ENCODE measurements at regions not wholly inside any gene's neighbourhood (a gene's known extent, or its start where the extent isn't known, plus 50 kb on each side); places are given as distances from the start of the nearest gene placed in this dataset.

DNA sequence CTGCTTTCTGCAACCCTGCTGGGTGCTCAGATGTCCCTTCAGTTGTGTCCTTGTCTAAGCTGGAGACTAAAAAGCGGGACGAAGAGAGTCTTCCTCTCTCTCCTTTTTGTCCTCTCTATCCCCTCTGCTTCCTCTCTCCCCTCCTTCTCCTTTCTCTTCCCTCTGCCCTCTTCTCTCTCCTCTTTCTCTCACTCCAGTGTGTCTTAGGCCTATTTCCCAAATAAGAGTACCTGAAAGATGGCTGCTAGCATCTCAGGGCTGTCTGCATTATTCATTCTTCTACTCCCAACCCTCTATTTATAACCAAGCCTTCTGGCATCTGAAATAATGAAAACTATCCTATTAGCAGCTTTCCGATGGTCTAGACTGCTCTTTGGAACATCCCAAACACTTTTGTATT lies 729.8 kb downstream of the UQCRFS1 start:
- TF ChIP-seq, protein P1, sequence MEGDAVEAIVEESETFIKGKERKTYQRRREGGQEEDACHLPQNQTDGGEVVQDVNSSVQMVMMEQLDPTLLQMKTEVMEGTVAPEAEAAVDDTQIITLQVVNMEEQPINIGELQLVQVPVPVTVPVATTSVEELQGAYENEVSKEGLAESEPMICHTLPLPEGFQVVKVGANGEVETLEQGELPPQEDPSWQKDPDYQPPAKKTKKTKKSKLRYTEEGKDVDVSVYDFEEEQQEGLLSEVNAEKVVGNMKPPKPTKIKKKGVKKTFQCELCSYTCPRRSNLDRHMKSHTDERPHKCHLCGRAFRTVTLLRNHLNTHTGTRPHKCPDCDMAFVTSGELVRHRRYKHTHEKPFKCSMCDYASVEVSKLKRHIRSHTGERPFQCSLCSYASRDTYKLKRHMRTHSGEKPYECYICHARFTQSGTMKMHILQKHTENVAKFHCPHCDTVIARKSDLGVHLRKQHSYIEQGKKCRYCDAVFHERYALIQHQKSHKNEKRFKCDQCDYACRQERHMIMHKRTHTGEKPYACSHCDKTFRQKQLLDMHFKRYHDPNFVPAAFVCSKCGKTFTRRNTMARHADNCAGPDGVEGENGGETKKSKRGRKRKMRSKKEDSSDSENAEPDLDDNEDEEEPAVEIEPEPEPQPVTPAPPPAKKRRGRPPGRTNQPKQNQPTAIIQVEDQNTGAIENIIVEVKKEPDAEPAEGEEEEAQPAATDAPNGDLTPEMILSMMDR (IDR thresholded peaks at IDR 0.05), result no peak

DNA sequence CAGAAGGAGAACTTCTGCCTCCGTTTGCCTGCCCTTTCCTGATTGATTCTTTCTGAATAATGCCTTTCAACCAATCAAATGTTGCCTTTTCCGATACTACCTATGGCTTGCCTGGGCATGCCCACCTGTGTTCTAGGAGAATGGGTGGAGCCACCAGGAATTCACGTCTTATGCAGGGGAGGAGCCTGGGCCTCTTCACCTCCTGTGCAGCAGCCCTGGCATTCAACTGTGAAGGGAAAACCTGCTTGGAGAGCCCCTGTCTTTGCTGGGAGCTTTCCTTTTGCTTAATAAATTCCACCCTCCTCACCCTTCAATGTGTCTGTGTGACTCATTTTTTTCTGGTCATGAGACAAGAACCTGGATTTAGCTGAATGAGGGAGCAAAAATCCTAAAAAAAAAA lies 730.7 kb downstream of the UQCRFS1 start:
- TF ChIP-seq, protein P1 (IDR thresholded peaks at IDR 0.05), result no peak

DNA sequence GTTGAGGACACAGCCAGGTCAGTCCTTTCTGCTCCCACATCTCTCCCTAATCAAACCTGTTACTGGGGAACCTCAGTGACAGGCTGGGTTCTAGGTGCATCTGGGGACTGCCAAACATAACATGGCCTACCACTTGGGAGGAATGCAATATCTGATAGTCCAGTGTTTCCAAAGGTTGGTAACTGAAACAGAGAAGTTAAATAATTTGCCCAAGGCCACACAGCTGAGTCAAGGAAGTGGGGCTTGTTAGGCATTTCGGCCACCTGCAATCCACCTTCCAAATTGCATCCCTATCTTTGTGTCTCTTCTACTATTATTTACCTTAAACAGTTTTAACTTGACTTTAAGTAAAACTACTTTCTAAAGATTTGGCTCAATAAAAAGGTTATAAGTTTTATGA lies 731.3 kb downstream of the UQCRFS1 start:
- TF ChIP-seq, protein P1 (IDR thresholded peaks at IDR 0.05), result no peak

DNA sequence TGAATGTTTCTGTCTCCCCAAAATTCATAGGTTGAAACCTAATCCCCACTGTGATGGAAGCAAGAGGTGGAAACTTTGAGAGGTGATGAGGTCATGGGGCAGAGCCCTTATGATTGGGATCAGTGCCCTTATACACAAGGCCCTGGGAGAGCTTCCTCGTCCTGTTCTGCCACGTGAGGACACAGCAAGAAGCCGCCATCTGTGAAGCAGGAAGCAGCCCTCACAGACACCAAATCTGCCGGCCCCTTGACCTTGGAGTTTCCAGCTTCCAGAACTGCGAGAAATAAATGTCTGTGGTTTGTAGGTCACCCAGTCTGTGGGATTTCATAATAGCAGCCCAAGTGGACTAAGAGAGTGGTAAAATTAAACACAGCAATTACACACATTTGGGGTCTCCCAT lies 737.4 kb downstream of the UQCRFS1 start:
- TF ChIP-seq, protein P1 (IDR thresholded peaks at IDR 0.05), result no peak

DNA sequence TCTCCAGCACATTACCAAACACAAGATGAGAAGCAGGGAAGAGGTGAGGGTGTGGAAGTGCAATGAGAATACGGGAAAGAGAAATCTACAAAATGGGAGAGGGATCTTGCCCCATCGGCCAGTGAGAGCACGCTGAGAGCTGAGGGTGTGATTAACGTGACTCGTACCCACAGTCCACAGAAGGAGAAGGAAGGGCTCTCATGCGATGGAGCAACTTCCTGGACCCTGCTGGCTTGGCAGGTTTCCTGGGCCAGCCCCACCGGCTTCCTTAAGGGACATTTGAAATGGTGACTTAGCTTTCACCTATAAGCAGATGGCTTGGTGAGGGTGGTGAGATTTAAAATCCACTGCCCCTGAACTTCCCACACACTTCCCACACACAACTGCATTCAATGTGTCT lies 740.1 kb downstream of the UQCRFS1 start:
- TF ChIP-seq, protein P1 (IDR thresholded peaks at IDR 0.05), result no peak

DNA sequence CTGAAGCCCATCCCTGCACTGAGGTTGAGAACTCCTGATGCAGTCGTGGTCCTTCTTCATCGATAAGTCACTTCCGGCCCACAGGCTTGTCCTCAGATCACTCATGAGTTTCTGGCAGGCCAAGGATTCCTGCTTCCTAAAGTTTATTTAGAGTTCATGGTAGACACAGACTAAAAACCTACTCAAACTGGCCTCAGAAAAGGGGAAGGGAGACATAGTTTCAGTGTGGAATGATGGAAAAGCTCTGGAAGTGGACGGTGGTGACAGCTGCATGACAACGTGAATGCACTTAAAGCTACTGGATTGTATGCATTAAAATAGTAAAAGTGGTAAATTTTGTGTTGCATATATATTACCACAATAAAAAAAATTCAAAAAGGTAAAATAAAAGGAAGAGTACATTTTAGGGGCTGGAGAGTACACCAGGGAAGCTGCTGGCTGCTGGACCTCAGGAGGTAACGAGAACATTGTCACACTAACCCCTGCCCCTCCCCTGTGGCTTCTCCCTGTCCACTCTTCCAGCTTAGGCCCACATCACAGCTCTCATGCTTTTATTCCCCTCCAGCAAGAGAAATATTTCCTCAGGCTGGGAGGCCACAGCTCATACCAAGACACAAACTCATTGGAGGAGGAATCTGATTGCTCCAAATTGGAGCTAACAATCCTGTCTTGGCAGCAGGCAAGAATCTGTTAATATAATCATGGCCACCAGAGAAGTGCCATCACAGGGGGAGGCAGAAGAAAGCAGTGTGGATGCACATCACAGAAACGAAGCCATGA lies 741.0 kb downstream of the UQCRFS1 start:
- TF ChIP-seq, protein P1 (IDR thresholded peaks at IDR 0.05), result no peak

DNA sequence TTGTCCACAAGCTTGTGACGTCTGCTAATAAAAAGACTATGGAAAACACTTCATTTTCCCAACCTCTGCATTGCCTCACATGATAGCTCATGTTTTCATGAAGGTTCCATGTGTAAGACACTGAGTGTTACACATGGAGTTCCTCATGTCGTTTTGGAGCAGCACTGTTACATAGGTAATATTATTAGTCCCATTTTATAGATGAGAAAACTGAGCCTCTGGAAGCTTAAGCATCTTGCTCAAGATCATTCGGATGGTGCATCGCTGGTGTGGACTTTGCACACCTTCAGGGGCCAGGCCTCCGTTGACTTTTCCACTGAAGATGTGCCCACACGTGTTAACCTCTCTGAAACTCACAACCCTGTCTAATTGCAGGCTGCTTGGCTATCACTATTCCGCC lies 743.4 kb downstream of the UQCRFS1 start:
- TF ChIP-seq, protein P1 (IDR thresholded peaks at IDR 0.05), result no peak

Data from LNCAP (cell line).